Left ventricle myocardium superior (tissue), 1 donor: ENCODE measurements at regions not wholly inside any gene's neighbourhood (a gene's known extent, or its start where the extent isn't known, plus 50 kb on each side); places are given as distances from the start of the nearest gene placed in this dataset.

Experiments used
- ATAC-seq: fragments of 200-7000 bp; cut with Tn5 transposase; one replicate; pipeline ENCODE4 v1.9.1; 2020; ENCODE audit warnings: mild to moderate bottlenecking, moderate library complexity
- DNase-seq: peaks from one replicate; pipeline ENCODE4 v3.0.0-alpha.2; 2020
- intact Hi-C: fragments of 100-400 bp; cut with micrococcal nuclease; formaldehyde crosslinking; loops from one replicate; pipeline ENCODE4 v1.11.0; 2022
- donor health status: DM: no; HTN: yes; CAD: no; lungs with severe emphysema.

DNA sequence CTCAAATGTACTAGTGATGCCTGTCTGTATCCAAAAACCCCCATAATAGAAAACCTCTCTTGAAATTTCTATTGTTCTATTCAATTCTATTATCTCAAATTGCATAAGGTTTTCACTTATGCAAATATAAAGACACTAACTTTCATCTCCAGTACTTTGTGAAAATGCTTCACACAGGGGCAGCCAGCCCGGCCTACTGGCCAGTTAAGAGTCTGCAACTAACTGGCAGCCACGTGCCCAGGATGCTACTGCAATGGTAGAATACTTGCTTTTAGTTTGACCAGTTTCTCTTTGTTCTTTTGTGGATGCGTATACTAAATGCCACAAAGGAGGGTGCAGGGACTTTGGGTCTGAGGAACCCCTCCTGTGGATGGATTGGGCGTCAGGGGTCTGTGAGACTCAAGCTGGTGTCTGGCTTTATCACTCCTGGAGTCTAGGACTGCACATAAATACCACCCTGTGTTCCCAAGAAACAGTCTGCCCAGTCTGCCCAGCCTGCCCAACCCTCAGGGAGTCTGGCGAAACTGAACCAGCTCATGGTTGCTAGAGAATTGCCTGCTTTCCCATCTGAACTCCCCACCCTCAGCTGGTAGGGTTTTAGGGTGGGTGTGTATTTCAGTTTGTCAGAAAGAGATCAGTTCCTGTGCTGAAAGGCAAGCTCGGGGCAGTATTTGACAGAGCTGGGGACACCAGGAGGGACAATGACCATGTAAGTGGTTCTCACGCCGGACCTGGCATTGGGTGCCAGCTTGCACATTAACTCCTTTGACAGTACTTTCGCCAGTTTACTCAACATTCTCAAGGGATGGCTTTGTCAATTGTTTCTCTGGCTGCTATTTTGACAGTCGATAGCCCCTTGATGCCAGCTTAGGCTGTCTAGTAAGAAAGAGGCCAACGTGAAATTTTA, 558.2 kb upstream of the JAG1 start:
- no peak for DNase-seq
- intact Hi-C loops = no loop called here
- no peak for ATAC-seq

DNA sequence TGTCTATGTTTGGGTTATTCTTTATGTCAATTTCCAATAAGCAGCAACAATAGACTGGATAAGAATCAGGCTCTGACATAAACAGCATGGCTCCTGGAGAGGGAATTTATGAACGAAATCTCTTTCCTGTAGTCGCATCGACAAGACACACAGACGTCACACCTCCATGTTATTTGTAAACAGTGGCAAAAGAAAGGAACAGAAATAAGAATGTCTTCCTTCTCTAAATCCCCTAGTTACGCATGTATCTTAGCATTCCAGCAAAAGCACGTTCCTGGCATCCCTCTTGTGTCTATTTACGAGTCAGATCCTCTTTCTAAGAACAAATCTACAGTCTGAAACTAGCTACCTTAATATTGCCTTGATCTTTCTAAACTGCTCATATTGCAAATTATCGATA, 559.1 kb upstream of the JAG1 start:
- intact Hi-C loops = no loop called here
- ATAC-seq (no peak), DNase-seq (no peak)

DNA sequence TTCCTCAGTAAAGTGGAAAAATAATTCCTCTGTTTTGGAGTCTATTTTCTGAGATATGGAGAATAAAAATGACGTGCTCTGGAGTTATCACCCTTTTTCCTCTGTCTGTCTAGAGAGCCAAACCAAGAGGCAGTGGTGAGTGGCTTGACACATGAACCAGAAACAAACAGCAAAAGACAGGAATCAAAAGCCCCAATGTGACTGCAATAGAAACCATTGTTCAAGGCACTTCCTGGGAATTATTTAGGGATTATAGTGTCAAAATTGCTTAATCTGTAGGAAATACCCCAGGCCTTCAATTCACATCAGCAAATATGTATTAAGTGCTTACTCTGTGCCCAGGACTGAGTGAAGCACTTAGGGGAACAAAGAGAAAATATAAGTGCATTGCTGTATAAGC, 560.4 kb upstream of the JAG1 start:
- ATAC-seq = no peak
- intact Hi-C loops = no loop called here
- no peak for DNase-seq

DNA sequence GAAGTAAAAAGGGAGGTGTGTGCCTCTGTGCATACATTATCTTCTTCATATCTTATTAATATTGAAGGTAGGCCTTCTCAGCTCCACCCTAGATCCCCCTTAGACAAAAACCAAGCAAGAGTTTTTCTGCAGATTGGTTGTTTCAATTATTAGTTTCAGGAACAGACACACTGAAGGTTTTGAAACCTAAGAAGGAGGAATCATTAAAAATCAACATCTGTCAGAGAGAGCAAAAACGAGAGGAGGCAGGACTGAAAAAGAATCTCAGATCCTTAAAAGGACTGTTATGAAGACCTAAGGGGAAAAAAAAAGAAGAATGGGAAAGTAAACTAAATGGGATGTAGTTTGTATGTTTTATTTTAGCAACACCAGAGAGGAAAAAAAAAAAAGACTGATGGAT, 560.8 kb upstream of the JAG1 start:
- intact Hi-C loops = no loop called here
- DNase-seq = no peak
- no peak for ATAC-seq

DNA sequence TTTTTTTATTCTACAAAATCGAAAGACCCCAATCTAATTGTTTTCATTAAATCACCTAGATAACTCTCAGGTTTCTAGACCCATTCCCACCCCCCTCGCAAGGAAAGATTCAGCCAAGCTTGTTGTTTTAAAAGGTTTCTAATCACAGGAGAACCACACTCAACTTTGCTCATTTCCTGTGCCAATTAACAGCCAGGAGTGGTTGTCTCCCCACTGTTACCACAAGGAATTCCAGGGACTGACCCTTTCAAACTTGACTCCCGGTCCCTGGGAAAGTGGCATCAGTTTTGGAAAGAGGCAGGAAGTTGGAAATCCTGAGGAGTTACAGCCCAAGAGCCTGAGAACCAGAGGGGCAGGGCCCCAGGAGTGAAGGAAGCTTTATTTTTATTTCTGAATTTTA, 561.3 kb upstream of the JAG1 start:
- intact Hi-C loops = no loop called here
- ATAC-seq = no peak

DNA sequence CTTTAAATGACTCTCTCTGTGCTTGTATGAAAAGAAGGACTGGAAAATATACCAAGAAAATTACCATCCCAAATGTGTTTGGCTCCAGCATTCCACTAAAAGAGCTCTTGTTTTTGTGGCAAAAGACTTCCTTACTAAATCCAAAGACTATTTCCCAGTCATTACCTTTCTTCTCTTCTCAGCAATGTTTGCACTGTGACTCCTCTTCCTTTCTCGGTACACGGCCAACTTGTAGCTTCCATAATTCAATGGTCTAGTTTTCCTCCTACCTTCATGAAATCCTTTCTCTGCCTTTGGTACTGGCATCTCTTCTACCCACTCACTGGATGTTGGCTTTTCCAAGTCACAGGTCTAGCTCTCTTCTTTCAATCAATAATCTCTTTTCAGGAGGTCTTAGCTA, 568.5 kb upstream of the JAG1 start:
- intact Hi-C loops = no loop called here
- ATAC-seq = no peak
- no peak for DNase-seq

More for the DNA sequence above, 561.3 kb upstream of the JAG1 start:
- DNase-seq = no peak

DNA sequence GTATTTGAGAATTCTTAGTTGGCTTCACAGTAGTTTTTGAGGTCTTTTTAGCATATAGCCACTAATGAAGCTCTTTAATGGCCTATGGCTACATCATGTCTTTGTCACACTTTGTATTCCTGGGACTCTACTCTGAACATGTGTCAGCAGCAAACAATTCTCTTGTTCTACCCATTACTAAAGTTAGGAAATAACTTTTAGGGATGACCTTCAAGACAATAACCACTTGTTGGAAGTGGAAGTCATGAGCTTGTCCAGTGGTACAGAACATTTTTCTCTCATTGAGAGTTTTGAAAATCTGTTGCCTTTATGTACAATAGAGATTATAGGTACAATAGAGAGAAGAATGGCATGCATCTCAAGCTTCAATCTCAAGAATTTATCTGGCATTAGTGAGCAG, 571.6 kb upstream of the JAG1 start:
- ATAC-seq (no peak), DNase-seq (no peak)
- intact Hi-C loops = no loop called here

DNA sequence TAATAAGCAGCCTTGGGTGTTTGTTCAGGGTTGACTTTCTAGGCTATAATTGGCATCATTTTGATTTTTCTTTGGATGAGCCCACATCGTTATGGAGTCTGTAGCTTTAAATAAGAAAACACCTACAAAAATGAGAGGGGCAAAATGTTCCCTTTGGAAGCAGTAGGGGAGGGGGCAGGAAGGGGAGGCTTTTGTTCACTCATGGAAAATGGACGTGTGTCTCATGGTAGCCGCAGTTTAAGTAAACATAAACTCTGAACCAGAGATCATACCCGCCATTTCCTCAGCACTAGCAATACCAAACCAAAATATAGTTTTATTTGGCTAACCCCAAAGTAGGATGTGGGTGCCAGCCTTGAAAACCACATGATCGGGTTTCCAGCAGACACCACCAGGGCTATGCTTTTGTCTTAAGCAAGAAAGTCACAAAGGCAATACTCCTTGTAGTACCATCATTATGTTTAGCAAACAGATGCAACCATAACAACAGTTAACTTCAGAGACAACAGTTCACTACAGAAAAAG, 572.5 kb upstream of the JAG1 start:
- intact Hi-C loops = no loop called here
- ATAC-seq (no peak), DNase-seq (no peak)

DNA sequence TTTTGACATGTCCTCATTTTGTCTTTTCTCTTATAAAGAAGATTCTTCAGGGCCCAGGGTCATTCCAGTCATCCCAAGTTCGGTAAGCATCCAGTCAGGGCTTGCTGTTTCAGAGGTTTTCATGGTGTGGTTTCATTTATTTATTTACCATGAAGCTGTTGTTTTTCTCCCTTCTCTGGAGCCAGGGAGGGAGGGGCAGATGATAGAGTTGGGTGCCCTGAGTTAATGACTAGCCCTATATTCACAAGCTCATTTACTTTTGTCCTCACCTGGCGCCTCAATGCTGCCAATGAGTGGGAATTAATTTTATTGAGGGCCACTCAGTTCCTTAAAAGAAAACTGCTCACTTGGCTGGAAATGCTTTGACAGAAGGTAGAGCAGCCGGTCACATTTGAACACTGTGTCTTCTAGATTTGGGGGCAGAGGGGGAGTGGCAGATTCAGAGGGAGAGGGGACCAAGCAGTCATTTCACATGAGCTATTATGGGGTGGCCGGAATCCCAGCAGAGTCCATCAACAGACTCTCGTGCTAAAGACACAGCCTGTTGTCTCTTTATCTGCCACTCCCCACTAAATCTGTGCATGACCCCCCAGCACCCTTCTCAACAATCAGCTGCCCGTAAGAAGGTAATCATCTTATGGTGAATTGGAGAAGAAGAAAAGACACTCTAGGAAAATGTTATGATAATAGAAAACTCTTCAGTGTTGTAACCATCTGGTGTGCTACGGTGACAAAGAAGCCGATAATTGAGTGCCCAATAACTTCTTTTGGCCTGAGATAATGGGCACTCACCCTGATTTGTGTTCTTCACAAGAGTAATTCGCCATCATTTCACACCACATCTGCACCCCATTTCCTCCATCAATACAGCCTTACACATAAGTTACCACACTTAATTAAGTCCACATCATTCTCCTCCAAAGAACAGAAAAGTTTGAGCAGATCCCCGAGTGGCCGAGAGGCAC, 573.5 kb upstream of the JAG1 start:
- intact Hi-C loops = no loop called here
- DNase-seq (no peak), ATAC-seq (no peak)

DNA sequence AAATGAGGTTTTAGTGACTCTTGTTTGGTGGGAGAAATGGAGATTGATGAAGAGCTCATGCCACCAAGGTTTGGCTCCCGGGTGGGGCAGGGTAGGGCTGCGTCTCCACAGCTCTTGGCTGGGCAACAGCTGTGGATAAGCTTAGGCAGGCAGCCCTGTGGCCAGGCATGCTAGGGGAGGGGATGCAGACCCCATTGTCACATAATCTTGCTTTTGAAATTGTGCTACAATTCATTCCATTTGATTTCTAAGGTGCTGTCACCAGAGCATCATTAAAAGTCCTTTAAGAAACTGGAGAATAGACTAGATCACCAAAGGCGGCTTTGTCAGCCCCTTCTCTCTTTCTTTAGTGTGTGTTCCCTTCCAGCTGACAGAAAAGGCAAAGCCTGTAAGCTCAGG, 574.2 kb upstream of the JAG1 start:
- no peak for ATAC-seq
- DNase-seq = no peak
- intact Hi-C loops = no loop called here

DNA sequence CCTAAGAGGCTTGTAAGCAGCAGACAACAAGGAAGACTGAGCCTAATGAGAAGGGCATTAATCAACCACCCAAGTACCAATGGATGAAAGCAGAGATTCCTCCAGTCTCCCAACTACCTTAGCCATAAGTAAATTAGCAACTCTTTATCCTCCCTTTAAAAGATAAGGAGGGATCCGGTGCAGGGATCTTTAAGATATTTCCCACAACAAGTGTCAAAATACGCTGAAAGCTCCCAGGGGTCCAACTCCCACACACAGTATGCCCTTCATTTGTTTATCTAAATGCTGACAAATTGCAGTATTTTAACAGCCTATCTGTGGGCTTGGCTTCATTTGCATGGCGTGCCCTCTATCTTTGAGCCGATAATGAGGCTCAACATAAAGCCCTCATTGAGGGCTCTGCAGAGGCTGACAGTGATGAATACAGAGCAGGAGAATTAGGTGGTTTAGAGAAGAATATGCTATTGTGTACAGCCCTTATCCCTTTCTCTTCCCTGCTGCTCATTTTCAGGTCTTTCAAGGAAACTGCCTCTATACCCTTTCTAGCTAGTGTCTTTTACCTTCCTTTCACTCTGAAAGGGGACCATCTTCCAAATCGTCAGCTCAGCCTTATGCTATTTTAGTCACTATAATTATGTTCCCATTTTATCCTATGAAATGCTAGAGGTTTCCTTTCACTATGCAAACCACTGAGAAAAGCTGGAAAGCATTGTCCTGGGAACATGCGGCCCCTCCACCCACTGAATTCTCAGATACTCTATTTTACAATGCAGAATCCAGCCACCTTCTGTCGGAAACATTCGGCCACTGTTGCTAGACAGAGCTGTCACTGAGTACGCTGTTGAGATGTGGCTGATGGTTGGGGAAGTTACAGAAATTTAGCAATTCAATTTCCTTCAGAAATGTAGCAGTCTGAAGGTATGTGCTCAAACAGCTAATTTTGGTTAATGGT, 575.2 kb upstream of the JAG1 start:
- intact Hi-C loops = no loop called here
- DNase-seq = no peak
- ATAC-seq = no peak

DNA sequence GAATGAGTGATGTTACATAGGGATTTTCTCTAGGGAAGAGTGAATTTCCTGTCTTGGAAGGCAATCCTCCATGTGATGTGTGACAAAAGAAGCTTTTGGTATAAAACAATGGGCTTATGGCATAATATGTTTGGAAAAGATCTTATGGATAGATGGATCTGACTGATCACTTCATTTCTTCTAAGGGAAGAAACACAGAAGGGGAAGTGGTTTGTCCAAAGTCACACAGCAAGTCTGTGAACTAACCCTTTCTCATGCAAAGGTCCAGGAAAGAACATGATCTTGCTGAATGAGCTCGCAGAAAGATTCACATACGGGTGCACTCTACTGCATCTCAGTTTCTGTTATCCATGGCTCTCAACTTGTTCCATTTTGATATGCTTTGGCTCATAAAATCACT, 575.9 kb upstream of the JAG1 start:
- no peak for DNase-seq
- intact Hi-C loops = no loop called here
- no peak for ATAC-seq

DNA sequence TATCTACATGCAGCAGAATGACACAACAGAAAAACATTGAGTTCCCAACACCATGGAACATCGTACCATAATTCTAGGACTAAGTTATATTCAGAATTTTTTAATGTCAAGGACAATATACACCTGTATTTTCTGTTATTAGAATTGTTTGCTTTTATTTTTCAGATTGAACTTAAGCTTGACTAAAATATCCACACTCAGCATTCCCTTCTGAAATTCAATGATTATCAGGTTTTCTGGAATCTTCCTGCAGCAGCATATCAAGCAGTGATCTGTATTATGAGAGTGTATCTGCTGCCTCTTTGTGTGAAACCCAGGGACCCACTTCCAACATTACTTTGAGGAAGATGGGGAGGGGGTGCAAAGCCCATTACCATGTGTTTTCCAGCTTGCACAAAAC, 578.6 kb upstream of the JAG1 start:
- intact Hi-C loops = no loop called here
- DNase-seq = no peak
- no peak for ATAC-seq

DNA sequence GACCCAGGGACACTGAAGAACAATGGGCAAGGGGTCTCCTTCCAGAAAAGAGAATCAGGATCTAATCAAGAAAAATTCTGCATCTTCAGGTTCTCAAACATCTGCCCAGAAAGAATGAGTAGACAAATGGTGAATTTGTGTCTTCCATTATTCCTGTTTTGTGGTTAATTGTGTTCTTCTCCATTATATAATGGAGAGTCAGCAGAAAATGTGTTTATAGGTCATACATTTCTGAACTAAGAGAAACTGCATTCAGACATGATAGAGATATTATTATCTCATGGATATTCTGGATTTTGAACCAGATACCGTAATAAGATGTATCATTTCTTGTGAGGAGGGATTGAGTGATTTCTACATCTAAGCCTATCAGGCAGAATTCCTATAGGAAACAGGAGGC, 581.7 kb upstream of the JAG1 start:
- intact Hi-C loops = no loop called here
- DNase-seq = no peak
- ATAC-seq = no peak

DNA sequence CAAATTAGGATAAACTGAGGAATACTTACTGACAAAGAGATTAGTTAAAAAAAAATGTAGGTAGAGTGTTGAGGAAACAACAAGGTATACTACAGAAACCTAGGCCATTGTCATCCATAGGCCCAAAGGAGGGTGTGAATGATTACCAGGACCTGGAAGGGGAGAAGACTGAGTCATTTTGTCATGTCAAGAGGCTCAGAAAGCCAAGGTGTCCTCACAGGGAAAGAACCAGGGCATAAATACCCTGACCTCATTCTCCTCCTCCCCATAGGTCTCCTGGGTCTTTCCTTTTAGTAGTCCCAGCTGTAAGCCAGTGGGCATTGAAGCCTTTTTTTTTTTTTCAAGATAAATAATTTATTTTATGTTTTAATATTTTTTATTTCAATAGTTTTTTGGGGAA, 582.1 kb upstream of the JAG1 start:
- DNase-seq (no peak), ATAC-seq (no peak)
- intact Hi-C loops = no loop called here

DNA sequence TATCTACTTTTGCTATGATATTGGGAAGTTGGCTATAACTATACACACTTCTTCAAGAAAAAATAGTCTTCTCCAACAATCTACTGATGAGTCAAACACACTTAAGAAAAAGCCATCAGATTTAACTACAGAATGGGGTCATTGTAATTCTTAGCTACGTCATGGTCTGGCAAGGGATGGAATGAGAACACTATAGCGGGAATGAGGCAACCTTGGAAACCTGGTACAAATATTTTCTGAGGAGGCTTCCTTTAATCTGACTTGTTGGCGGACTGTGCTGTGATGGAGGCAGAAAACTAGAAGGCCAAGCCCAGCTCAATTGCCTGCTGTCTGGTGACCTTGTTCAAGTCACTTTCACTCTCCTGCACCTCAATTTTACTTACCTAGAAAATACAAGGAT, 586.8 kb upstream of the JAG1 start:
- ATAC-seq = no peak
- DNase-seq = no peak
- intact Hi-C loops = no loop called here

DNA sequence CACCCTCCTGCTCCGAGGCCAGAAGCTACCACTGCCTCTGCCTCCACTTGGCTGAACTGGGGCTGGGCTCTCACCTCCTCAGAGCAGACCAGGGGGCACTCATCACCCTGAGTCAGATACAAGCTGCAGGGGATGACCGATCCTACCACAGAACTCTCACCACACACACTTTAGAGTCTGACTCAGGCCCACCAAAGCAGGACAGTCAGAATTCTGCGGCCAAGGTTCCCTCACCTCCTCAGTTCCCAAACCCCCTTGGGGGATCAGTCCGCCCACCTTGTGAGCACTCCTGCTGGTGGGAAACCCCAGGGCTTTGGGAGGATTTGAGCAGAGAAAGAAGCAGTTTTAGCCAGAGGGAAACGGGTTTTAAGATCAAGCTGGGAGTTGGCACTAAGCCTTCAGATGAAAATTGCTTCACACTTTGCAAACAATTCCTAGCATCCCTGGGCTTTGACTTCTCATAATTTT, 587.8 kb upstream of the JAG1 start:
- ATAC-seq (no peak), DNase-seq (no peak)
- intact Hi-C loops = no loop called here

DNA sequence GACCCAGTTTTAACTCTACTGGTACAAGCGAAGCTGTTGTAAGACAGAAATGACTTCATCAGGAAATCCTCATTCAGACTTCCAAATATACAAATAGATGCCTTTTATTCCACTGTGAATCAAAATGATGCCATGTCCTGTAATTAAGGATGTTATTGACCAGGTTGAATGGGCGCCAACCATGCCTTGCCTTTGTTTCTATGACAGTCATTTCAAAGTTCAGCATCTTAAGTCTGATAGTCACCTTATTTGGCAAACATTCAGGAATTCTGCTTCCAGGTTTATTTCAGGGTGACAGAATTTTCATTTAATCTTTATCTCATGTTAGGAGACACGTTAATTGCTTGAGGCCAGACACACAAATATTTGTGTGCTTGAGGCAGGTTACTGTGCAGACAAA, 592.8 kb upstream of the JAG1 start:
- no peak for DNase-seq
- no peak for ATAC-seq
- intact Hi-C loops = no loop called here

DNA sequence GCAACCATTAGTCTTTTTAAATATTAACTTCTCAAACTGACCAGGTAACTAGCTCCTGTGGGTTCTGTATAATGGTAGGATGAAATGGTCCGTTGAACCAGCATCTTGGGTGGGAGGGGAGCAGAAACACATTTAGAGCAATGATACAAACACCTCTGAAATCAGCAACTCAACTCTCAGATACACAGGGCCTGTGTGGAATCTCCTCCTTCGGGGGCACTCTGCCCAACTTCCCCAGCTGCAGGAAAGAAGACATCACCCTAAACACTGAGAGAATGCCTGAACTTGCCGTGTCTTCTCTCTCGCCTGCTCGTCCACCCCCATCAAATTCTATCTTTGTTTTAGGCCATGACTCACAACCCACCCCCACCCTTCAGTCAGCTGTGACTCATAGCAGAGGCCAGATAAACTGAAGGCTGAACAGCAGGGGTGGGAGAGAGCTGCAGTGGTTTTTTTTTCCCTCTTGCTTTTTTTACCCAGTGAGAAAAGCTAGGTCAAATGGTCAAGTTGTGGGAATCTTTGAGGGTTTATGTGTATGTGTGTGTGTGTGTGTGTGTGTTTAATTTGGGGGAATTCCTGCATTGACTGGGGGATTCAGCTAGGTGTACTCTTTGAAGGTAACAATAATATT, 593.4 kb upstream of the JAG1 start:
- intact Hi-C loops = no loop called here
- peak; percentile 92 for ATAC-seq
- DNase-seq = peak; percentile 59
